ENCODE measurements at regions not wholly inside any gene's neighbourhood (a gene's known extent, or its start where the extent isn't known, plus 50 kb on each side); places are given as distances from the start of the nearest gene placed in this dataset.

DNA sequence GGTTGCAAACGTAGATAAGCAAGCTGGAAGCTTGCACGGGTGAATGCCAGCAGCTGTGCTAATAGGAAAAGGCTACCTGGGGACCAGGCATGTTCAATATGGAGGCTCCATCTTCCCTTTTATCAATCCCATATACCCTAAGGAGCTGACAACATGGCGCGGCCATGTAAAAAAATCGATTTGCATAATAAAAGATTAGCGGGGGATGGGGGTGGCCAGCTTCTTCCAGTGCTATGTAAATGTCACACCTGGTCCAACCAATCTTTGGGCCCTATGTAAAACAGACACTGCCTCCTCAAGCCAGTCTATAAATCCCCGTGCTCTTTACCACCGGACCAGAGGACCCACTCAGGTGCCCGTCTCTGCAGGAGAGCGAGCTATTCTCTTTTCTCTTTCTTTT is 128.2 kb downstream of the GPAT3 start (continued):
- TF ChIP-seq RAD21 (IDR thresholded peaks at IDR 0.05; ENCODE audit: insufficient read depth, low read depth, low read length) (no peak), PAX5 (IDR thresholded peaks at IDR 0.05; ENCODE audit: borderline replicate concordance, low read depth, low read length) (no peak), SUZ12 (IDR thresholded peaks at IDR 0.05; ENCODE audit: unreplicated experiment) (no peak), CBX3 (IDR thresholded peaks at IDR 0.05; ENCODE audit: borderline replicate concordance, low read depth) (no peak), KLF5 (IDR thresholded peaks at IDR 0.05; ENCODE audit: partially characterized antibody) (no peak), POLR2A (IDR thresholded peaks at IDR 0.05; ENCODE audit: low read depth, low read length) (no peak), CHD4 (IDR thresholded peaks at IDR 0.05) (no peak)

DNA sequence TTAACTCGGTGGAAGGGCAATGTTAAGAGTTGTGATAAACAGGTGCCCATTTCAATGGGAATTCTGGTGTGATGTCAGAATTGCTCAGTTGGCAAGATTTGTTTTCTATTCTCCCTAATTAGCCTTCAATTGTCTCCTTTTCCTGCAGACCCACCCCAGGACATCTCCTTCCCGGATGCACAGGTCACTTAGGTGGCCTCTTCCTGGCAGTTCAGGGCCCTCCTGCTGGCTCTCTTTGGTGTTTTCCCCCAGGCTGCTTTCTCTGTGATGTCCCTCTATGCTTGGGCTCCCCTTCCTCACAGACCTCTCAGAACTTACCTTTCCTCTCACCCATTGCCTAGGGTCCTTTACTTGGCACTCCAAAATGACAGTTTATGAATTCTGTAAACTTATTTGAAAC is 126.3 kb downstream of the GPAT3 start:
- CTCF ChIA-PET = no interaction called here
- no peak for ATAC-seq
- DNase-seq (ENCODE audit: low read depth, low spot score) = no peak

DNA sequence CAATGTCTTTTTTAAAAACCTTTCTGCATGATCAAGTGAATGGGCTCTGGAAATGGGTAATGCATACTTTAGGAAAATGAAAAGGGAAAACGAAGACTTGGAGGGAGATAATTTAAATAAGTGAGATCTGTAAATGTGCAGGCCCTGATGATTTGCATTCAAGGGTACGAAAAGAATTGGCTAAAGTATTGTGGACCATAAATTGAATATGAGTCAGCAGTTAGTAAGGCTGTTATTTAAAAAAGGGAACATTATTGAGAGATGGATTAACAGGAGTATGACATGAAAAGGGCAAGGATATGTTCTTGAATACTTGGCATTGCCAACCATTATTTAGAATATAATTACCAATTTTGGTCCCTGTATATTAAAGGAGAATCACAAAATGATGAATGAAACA is 125.5 kb downstream of the GPAT3 start:
- no peak overlapping the region for H3K27ac ChIP-seq (ENCODE audit: control insufficient read depth, insufficient read depth)
- H3K4me3 ChIP-seq = no peak overlapping the region
- no peak overlapping the region for H3K9ac ChIP-seq (ENCODE audit: control insufficient read depth, insufficient read depth, low read length)
- no peaks in the 10 kb centered on the region for H3K36me3 ChIP-seq (ENCODE audit: control insufficient read depth in 2 of 2, insufficient read depth in 2 of 2, low read length in 1 of 2)
- H4K20me1 ChIP-seq (ENCODE audit: control insufficient read depth, insufficient read depth) = no peaks in the 10 kb centered on the region
- BruUV-seq (replicated peaks) = no TSS peak
- H3K79me2 ChIP-seq (ENCODE audit: control insufficient read depth, insufficient read depth, low read length) = no peaks in the 10 kb centered on the region
- H3K4me2 ChIP-seq (ENCODE audit: control insufficient read depth, insufficient read depth) = no peak overlapping the region
- DNase-seq (ENCODE audit: low read depth, low spot score) (no peak), FAIRE-seq (no peak), ATAC-seq (no peak)
- SMC1A ChIA-PET (ENCODE audit: uncharacterized antibody, unreplicated experiment) = no interaction called here
- in situ Hi-C loops (cut with MboI) = no loop called here
- H3K27me3 ChIP-seq (replicated peaks in 1 of 2; ENCODE audit: control insufficient read depth in 2 of 2, insufficient read depth in 2 of 2, low read length in 1 of 2) = no peaks in the 10 kb centered on the region
- CTCF ChIA-PET = no interaction called here
- H3K4me1 ChIP-seq (ENCODE audit: control insufficient read depth, insufficient read depth, low read length) = no peaks in the 10 kb centered on the region
- 0% methylated on average over 2 of the region's 2 CpGs for WGBS (ENCODE audit: insufficient coverage, insufficient replicate concordance, low lambda C conversion rate, missing lambda C conversion rate)
- POLR2A ChIA-PET = no interaction called here
- RAD21 ChIA-PET (ENCODE audit: unreplicated experiment) = no interaction called here
- no peaks in the 10 kb centered on the region for H3K9me3 ChIP-seq (replicated peaks; ENCODE audit: control insufficient read depth, insufficient read depth, low read length)
- no peak overlapping the region for H2AFZ ChIP-seq (ENCODE audit: control insufficient read depth, low read depth, low read length)
- intact Hi-C loops (cut with micrococcal nuclease; ENCODE audit: unreplicated experiment) = no loop called here
- TF ChIP-seq, protein P1, sequence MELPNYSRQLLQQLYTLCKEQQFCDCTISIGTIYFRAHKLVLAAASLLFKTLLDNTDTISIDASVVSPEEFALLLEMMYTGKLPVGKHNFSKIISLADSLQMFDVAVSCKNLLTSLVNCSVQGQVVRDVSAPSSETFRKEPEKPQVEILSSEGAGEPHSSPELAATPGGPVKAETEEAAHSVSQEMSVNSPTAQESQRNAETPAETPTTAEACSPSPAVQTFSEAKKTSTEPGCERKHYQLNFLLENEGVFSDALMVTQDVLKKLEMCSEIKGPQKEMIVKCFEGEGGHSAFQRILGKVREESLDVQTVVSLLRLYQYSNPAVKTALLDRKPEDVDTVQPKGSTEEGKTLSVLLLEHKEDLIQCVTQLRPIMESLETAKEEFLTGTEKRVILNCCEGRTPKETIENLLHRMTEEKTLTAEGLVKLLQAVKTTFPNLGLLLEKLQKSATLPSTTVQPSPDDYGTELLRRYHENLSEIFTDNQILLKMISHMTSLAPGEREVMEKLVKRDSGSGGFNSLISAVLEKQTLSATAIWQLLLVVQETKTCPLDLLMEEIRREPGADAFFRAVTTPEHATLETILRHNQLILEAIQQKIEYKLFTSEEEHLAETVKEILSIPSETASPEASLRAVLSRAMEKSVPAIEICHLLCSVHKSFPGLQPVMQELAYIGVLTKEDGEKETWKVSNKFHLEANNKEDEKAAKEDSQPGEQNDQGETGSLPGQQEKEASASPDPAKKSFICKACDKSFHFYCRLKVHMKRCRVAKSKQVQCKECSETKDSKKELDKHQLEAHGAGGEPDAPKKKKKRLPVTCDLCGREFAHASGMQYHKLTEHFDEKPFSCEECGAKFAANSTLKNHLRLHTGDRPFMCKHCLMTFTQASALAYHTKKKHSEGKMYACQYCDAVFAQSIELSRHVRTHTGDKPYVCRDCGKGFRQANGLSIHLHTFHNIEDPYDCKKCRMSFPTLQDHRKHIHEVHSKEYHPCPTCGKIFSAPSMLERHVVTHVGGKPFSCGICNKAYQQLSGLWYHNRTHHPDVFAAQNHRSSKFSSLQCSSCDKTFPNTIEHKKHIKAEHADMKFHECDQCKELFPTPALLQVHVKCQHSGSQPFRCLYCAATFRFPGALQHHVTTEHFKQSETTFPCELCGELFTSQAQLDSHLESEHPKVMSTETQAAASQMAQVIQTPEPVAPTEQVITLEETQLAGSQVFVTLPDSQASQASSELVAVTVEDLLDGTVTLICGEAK (IDR thresholded peaks at IDR 0.05; ENCODE audit: borderline replicate concordance) = no peak
- TF ChIP-seq SMAD1 (IDR thresholded peaks at IDR 0.05; ENCODE audit: low read depth, partially characterized antibody) (no peak), MYC (IDR thresholded peaks at IDR 0.05; ENCODE audit: insufficient read depth, insufficient read length, insufficient replicate concordance, low read length, severe bottlenecking) (no peak), EGR1 (IDR thresholded peaks at IDR 0.05; ENCODE audit: borderline replicate concordance in 1 of 2, low read depth in 2 of 2, low read length in 2 of 2) (no peak), IKZF1 (conservative IDR thresholded peaks at IDR 0.05) (no peak)

More for the DNA sequence above, 126.3 kb downstream of the GPAT3 start:
- ChIA-PET RAD21 (ENCODE audit: unreplicated experiment) (no interaction called here), POLR2A (no interaction called here), SMC1A (ENCODE audit: uncharacterized antibody, unreplicated experiment) (no interaction called here)
- H2AFZ ChIP-seq (ENCODE audit: control insufficient read depth, low read depth, low read length) = no peak overlapping the region
- no peak for TF ChIP-seq ZSCAN29 (IDR thresholded peaks at IDR 0.05)
- TF ChIP-seq ZNF24 (IDR thresholded peaks at IDR 0.05) = no peak
- no peak for TF ChIP-seq IKZF1 (conservative IDR thresholded peaks at IDR 0.05)
- no peaks in the 10 kb centered on the region for H3K79me2 ChIP-seq (ENCODE audit: control insufficient read depth, insufficient read depth, low read length)
- in situ Hi-C loops (cut with MboI) = no loop called here
- intact Hi-C loops (cut with micrococcal nuclease; ENCODE audit: unreplicated experiment) = no loop called here
- no peaks in the 10 kb centered on the region for H3K9me3 ChIP-seq (replicated peaks; ENCODE audit: control insufficient read depth, insufficient read depth, low read length)
- no peaks in the 10 kb centered on the region for H3K4me1 ChIP-seq (ENCODE audit: control insufficient read depth, insufficient read depth, low read length)
- BruUV-seq (replicated peaks) = no TSS peak
- H3K27me3 ChIP-seq (replicated peaks in 1 of 2; ENCODE audit: control insufficient read depth in 2 of 2, insufficient read depth in 2 of 2, low read length in 1 of 2) = no peaks in the 10 kb centered on the region
- no peak overlapping the region for H3K9ac ChIP-seq (ENCODE audit: control insufficient read depth, insufficient read depth, low read length)
- H3K4me2 ChIP-seq (ENCODE audit: control insufficient read depth, insufficient read depth) = no peak overlapping the region
- no peak overlapping the region for H3K4me3 ChIP-seq
- no peak for FAIRE-seq
- no peaks in the 10 kb centered on the region for H3K36me3 ChIP-seq (ENCODE audit: control insufficient read depth in 2 of 2, insufficient read depth in 2 of 2, low read length in 1 of 2)
- no peak overlapping the region for H3K27ac ChIP-seq (ENCODE audit: control insufficient read depth, insufficient read depth)
- H4K20me1 ChIP-seq (ENCODE audit: control insufficient read depth, insufficient read depth) = no peaks in the 10 kb centered on the region
- 0% methylated on average over 2 of the region's 2 CpGs for WGBS (ENCODE audit: insufficient coverage, insufficient replicate concordance, low lambda C conversion rate, missing lambda C conversion rate)
